ENCODE measurements at regions not wholly inside any gene's neighbourhood (a gene's known extent, or its start where the extent isn't known, plus 50 kb on each side); places are given as distances from the start of the nearest gene placed in this dataset.

DNA sequence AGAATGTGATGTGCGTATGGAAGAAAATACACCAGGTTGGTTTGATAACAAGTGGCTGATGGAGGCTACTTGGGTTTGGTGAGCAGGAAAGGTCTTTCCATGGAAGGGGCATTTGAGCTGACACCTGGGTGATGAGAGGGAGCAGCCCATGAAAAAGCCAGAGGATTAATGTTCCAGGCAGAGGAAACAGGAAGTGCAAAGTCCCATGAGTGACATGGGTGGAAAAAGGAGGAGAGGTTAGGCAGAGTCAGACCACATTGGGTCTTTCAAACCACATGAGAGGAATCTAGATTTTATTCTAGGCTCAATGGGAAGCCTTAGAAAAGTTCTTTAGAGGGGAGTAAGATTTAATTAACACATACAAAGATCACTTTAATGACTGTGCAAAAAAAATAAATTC is 195.7 kb downstream of the LRATD1 start:
- TF ChIP-seq POLR2A (IDR thresholded peaks at IDR 0.05; ENCODE audit: low read depth, low read length): no peak
- no peak for TF ChIP-seq POLR2AphosphoS5 (IDR thresholded peaks at IDR 0.05; ENCODE audit: low read depth, low read length)

Measured in GM12892 (cell line).